ENCODE measurements at regions not wholly inside any gene's neighbourhood (a gene's known extent, or its start where the extent isn't known, plus 50 kb on each side); places are given as distances from the start of the nearest gene placed in this dataset.

- TF ChIP-seq ZNF292 (CRISPR knock-in tag; IDR thresholded peaks at IDR 0.05; ENCODE audit: borderline replicate concordance, low read depth) = no peak
- TF ChIP-seq ATF5 (CRISPR knock-in tag; IDR thresholded peaks at IDR 0.05; ENCODE audit: low read depth) = no peak
- TF ChIP-seq BCLAF1 (IDR thresholded peaks at IDR 0.05) = no peak
- no peak for TF ChIP-seq RAD21 (CRISPR knock-in tag; IDR thresholded peaks at IDR 0.05)
- TF ChIP-seq ZNF577 (CRISPR knock-in tag; IDR thresholded peaks at IDR 0.05; ENCODE audit: borderline replicate concordance, low read depth) = no peak
- TF ChIP-seq E2F1 (CRISPR knock-in tag; IDR thresholded peaks at IDR 0.05) = no peak
- no peak for TF ChIP-seq KAT7 (CRISPR knock-in tag; IDR thresholded peaks at IDR 0.05; ENCODE audit: borderline replicate concordance)
- TF ChIP-seq ZHX1 (CRISPR knock-in tag; IDR thresholded peaks at IDR 0.05; ENCODE audit: low read depth) = 0 out of 2 replicates have a peak, but pooled peaks have one; percentile 44
- TF ChIP-seq, protein P1, sequence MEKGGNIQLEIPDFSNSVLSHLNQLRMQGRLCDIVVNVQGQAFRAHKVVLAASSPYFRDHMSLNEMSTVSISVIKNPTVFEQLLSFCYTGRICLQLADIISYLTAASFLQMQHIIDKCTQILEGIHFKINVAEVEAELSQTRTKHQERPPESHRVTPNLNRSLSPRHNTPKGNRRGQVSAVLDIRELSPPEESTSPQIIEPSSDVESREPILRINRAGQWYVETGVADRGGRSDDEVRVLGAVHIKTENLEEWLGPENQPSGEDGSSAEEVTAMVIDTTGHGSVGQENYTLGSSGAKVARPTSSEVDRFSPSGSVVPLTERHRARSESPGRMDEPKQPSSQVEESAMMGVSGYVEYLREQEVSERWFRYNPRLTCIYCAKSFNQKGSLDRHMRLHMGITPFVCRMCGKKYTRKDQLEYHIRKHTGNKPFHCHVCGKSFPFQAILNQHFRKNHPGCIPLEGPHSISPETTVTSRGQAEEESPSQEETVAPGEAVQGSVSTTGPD (CRISPR knock-in tag; IDR thresholded peaks at IDR 0.05) = no peak
- no peak for TF ChIP-seq ZNF253 (CRISPR knock-in tag; IDR thresholded peaks at IDR 0.05; ENCODE audit: borderline replicate concordance)
- no peak for TF ChIP-seq ATAD3A (CRISPR knock-in tag; IDR thresholded peaks at IDR 0.05)
- TF ChIP-seq ZNF777 (CRISPR knock-in tag; IDR thresholded peaks at IDR 0.05) = no peak
- TF ChIP-seq, protein P2, sequence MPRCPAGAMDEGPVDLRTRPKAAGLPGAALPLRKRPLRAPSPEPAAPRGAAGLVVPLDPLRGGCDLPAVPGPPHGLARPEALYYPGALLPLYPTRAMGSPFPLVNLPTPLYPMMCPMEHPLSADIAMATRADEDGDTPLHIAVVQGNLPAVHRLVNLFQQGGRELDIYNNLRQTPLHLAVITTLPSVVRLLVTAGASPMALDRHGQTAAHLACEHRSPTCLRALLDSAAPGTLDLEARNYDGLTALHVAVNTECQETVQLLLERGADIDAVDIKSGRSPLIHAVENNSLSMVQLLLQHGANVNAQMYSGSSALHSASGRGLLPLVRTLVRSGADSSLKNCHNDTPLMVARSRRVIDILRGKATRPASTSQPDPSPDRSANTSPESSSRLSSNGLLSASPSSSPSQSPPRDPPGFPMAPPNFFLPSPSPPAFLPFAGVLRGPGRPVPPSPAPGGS (CRISPR knock-in tag; IDR thresholded peaks at IDR 0.05) = no peak
- TF ChIP-seq NFRKB (IDR thresholded peaks at IDR 0.05) = no peak
- no peak; the same call in 1 of the 2 replicates for TF ChIP-seq SOX13 (IDR thresholded peaks at IDR 0.05)
- peak in 1 of 2 experiments; percentile 82; a peak in 2 of 4 replicates for TF ChIP-seq SOX13 (CRISPR knock-in tag; conservative IDR thresholded peaks at IDR 0.05 in 1 of 2, IDR thresholded peaks at IDR 0.05 in 1 of 2)
- TF ChIP-seq GPBP1L1 (CRISPR knock-in tag; IDR thresholded peaks at IDR 0.05) = no peak
- TF ChIP-seq ZNF24 (IDR thresholded peaks at IDR 0.05) = no peak; the same call in 1 of the 2 replicates
Measured at GRCh38 chr13:72545030-72545719, 182.3 kb downstream of the MZT1 start (continued).
